Fibroblast of skin of abdomen (primary cell): ENCODE measurements at regions not wholly inside any gene's neighbourhood (a gene's known extent, or its start where the extent isn't known, plus 50 kb on each side); places are given as distances from the start of the nearest gene placed in this dataset.
"Not testable (repeated sequence)": the region's sequence is repeated elsewhere in the genome, so short reads cannot be mapped to it uniquely, and the experiment has no call there.

ENCODE experiments used
- DNase-seq: peaks from one replicate; pipeline ENCODE4 v3.0.0-alpha.2; 2013

DNA sequence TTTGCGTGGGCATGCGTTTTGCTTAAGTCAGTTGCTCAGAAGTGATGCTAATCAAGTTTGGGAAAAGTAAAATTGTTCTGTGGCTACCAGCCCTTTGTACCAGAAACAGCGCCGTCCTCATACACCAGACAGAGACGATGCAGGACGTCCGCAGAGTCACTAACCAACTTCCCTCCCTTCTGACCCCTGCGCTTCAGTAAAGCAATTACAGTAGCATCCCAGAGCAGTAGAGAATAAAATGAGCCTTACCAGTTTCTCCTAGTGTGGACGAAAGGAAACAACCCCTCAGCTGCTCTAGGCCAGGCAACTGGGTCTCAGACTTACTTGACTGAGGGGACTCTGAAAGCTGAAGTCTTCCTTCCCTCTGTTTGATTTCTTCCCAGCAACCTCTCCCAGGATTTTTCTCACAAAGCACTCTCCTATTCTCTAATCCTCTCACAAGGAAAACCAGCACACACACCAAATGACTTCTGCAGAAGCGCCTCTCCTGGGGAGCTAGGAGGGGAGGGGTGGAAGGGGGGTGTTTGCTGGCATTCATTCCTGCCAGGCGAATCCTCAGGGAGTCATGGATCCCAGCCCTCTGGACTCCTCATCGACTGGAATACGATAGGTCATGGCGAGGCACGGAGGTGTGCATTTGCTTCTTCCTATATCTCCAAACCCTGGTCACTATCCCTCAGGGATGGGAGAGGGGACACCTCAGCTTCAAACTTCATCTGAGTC, 56.0 kb upstream of the MID1 start:
- DNase-seq = no peak

- peak; percentile 35 for DNase-seq
Measured at GRCh38 chrX:10677490-10677889, 57.1 kb upstream of the MID1 start.

DNA sequence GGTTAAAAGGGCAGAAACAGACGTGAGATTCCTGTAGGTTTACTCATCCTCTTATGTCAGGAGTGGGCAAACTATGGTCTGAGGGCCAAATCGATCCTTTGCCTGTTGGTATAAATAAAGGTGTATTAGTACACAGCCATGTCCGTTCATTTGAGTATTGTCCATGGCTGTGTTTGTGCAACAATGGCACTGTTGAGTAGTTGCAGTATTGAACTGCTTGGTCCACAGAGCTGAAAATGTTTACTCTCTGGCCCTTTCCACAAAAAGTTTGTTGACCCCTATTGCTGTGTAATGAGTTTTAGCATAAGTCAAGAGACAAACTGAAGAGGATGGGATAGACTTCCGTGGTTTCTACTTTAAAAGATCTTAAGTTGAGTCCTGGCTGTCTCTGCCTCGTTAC, 59.0 kb upstream of the MID1 start:
- no peak for DNase-seq

GRCh38 chrX:10681167-10681566, 60.8 kb upstream of the MID1 start:
- no peak for DNase-seq

DNA sequence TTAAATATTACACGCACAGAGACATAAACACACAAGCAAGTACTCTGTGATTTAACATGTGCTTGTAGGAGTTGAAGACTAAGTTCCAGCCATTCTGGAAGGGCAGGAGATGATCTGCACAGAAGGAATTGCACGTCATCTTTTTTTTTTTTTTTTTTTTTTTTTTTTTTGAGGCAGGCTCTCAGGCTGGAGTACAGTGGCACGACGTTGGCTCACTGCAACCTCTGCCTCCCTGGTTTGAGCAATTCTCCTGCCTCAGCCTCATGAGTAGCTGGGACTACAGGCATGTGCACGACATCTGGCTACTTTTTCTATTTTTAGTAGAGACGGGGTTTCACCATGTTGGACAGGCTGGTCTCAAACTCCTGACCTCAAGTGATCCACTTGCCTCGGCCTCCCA, 63.2 kb upstream of the MID1 start:
- DNase-seq = not testable (repeated sequence)

- DNase-seq = no peak
Measured at GRCh38 chrX:10685923-10686595, 65.7 kb upstream of the MID1 start.

DNA sequence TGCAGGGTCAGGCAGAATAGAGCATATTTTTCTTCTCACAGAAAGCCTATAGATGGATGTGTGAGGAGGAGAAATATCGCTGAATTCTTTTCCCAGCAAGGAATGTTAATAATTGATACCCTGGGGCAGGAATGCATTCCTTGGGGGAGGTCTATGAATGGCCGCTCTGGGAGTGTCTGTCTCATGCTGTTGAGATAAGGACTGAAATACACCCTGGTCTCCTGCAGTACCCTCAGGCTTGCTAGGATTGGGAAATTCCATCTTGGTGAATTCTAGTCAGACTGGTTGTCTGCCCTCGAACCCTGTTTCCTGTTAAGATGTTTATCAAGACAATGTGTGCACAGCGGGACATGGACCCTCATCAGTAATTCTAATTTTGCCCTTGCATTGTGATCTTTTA, 71.4 kb upstream of the MID1 start:
- not testable (repeated sequence) for DNase-seq

DNA sequence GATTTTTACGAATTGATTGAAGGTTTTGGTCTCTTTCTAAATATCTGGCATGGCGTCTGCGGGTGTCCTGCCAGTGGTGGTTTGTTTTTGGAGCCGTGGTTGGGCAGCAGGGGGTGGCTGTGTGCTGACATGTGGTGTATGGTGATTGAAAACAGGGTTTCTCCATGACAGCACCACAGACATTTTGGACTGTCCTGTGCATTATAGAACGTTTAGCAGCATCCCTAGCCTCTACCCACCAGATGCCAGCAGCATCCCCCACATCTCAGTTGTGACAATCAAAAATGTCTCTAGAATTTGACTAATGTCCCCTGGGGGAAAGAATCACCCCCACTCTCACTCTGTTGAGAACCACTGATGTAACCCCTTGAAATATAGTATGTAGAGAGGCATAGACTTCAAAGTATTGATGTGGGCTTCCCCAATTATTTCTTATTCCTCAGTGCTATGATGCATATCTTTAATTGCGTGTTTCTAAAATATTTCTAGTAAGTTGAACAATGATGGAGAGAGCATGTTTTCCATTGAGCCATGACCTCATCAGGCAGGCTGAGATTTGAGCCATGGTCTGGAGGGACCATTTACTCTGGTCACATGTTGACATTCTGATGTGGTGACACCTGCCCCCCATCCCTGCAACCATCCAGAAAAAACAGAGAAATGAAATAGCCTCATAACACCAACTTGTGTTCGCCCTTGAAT, 77.4 kb upstream of the MID1 start:
- DNase-seq = peak; percentile 54

DNA sequence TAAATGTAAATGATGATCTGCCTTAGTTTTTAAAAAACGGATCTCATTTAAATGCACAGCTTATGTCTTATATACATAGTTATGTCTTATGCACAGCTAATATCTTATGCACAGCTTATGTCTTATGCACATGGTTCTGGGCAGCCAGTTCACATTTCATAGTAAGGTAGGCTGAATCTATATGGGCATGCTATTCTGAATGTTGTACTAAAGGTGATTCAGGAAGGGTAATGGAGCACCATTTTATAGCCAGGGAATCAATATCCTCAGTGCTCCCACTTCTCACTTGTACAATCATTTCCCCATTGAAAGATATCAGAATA, 77.9 kb upstream of the MID1 start:
- DNase-seq = no peak

GRCh38 chrX:10702031-10702430, 81.6 kb upstream of the MID1 start:
- DNase-seq = no peak

DNA sequence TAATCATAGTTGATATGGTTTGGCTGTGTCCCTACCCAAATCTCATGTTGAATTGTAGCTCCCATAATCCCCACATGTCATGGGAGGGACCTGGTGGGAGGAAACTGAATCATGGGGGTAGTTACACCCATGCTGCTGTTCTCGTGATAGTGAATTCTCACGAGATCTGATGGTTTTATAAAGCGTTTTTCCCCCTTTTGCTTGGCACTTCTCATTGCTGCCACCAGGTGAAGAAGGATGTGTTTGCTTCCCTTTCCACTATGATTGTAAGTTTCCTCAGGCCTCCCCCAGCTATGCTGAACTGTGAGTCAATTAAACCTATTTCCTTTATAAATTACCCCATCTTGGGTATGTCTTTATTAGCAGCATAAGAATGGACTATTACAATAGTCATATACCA, 86.0 kb upstream of the MID1 start:
- DNase-seq = not testable (repeated sequence)

DNA sequence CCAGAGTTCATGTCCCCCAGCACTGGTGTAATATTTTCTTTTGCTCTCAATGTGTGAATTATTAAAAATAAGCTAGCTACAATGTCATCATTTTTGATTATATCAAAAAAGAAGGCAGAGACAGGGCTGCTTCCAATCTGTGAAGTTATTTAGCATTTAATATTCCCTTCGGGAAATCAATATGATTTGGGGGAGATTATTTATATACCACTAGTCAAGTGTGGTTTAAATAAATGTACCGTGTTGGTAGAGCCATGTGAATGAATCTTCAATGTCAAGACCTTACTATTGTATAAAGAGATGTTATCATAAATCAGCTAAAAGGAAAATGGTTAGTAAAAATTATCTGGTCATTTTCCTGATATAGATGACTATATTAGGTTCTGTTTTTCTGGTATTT, 87.4 kb upstream of the MID1 start:
- no peak for DNase-seq

GRCh38 chrX:10709276-10709675, 88.9 kb upstream of the MID1 start:
- DNase-seq = no peak

DNA sequence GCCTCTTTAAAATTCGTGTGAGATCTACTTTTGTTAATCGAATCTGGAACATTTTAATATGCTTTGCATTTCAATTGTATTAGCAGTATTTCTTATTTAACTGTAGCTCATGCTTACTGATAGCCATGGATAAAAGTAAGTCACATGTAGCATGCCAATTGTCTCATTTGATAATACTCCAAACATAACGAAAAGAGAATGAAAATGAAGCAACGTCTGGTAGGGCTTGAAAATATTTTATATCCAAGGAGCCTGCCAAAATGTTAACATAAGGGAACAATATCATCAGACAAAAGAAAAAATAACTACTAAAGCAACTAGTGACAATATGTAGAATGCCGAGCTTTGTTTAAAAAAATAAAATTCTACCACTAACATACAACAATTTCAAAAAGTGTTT, 94.1 kb upstream of the MID1 start:
- no peak for DNase-seq

GRCh38 chrX:10722851-10723250, 102.5 kb upstream of the MID1 start:
- peak; percentile 69 for DNase-seq

GRCh38 chrX:10725071-10725470, 104.7 kb upstream of the MID1 start:
- no peak for DNase-seq

- peak; percentile 74 for DNase-seq
Measured at GRCh38 chrX:10726647-10727046, 106.3 kb upstream of the MID1 start.

DNA sequence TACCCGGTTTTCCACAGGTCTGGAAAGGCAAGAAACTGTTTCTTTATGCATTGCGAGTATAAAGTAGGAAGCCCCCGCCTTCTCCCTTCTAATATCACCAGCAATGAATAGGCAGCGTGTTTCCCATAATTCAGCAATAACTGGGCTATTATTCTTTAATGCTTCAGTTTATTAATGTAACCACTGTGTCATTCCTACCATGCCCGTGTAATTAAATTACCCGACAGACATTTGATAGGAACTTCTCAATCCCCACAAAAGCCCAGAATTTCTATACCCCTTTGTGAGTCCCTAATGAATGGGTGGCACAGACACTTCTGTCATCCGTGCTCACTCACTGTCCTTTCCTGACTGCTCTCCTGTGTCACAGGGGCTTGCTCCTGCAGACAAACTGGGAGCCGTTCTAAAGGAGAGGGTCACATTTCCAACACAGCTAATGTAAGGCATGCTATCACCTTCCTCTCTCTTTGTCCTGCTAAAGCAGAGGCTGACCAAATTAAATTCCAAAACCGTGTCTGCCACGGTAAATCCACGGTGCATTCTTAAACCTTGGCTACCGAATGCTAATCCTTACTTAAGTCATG, 108.5 kb upstream of the MID1 start:
- DNase-seq = no peak

DNA sequence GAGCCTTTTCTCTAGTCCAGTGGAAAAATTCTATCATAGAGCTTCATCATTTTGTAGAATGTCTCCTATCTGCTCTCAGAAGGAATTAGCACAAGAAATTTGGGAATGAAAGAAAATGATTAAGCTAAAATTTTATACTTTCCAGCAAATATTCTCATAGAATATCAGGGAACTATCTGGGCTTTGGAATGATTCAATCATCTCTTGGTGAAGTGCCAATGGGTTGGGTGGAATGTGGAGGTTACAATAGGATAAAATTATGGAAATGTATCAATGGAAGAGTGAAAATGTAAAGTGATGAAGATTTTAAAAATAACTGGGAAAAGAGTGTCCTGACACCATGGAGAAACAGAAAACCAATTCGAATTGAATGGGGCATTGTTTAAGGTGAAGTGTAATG, 119.0 kb upstream of the MID1 start:
- peak; percentile 32 for DNase-seq

GRCh38 chrX:10741003-10741402, 120.6 kb upstream of the MID1 start:
- DNase-seq = no peak

DNA sequence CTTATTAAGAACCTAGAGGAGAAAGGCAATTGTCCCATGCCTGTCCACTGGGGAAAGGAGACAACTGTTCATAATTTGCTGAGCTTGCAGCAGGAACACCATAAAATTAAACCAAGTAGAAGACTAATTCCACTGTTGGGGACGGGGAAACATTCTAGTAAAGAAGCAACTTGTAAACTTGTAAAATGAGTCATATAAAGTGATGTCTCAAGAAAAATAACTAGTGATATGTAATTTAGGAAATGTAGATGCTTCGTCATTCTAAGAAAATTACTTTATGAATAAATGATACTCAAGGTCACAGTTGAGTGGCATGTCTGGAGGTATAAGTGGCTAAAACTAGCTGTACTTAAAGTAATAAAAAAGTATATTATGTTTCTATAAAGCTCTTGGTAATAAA, 121.2 kb upstream of the MID1 start:
- DNase-seq = no peak

DNA sequence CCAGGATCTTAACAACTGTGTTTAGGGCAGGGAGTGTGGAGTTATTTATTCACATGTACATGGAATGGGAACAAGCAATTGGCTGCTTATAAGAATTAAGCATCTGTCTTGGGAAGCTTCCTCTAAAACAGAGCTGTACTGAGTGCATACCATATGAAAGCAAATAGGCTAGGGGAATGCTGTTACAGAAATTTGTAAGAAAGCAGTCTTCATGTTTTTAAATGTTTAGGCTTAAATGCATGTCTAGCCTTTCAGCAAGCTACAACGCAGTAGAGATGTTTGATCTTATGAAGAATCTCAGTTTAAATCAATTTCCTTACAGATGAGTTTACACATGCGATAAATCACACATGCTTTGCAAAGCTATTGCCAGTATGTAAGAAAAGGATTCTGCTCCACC, 123.1 kb upstream of the MID1 start:
- no peak for DNase-seq

GRCh38 chrX:10744007-10744406, 123.6 kb upstream of the MID1 start:
- DNase-seq = no peak

DNA sequence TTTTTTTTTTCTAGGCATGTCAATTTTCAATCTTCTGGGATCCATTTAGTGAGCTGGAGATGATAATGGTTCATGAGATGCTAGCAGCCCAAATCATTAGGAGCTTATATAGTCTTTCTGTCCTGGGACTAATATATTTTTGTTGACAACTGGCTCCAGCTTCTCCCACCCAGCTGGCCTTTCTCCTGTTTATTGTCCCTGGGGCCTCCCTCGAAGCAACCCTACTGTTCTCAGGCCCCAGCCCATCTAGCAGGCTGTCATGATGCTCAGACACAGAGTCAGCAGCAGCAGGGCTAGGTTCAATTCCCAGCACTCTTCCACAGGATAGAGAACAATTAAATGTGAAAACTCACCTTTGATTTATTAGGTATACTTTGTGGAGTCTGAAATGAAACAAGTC, 127.6 kb upstream of the MID1 start:
- no peak for DNase-seq
